Skeletal muscle cell (primary cell): ENCODE measurements at regions not wholly inside any gene's neighbourhood (a gene's known extent, or its start where the extent isn't known, plus 50 kb on each side); places are given as distances from the start of the nearest gene placed in this dataset.
A peak's percentile ranks its signal among the peaks of the same experiment; 100 is the strongest.
"Not testable (repeated sequence)": the region's sequence is repeated elsewhere in the genome, so short reads cannot be mapped to it uniquely, and the experiment has no call there.

Source experiments
- DNase-seq: peaks from one replicate; pipeline ENCODE4 v3.0.0-alpha.2; 2010; ENCODE audit warnings: low read depth
- H3K4me3 ChIP-seq: 2 replicates; pipeline ENCODE4 v1.5.1; 2011; ENCODE audit warnings: low read depth, mild to moderate bottlenecking, control low read depth, low read length, moderate library complexity

DNA sequence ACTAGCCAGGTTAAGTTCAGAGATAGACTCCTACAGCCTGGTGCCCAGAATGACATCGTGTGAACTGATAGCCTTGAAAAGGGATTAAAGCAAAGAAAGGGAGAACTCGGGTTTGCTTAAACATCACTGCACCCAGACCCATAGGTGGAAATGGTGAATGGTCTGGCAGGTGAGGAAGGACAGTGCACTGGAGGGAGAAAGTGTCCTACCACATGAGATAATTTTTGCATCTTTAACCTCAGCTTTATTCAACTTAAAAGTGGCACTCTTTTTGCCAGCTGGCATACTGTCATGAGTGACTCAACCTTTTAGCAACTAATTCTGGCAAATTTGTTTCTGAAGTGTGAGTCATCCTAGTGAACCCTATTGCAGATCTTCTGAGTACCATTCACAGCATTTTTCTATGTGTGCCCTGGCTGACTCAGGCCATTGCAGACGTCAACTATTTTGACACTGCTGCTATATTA is 53.0 kb upstream of the DAPP1 start:
- DNase-seq: peak; percentile 80
- H3K4me3 ChIP-seq: no peak overlapping the region

DNA sequence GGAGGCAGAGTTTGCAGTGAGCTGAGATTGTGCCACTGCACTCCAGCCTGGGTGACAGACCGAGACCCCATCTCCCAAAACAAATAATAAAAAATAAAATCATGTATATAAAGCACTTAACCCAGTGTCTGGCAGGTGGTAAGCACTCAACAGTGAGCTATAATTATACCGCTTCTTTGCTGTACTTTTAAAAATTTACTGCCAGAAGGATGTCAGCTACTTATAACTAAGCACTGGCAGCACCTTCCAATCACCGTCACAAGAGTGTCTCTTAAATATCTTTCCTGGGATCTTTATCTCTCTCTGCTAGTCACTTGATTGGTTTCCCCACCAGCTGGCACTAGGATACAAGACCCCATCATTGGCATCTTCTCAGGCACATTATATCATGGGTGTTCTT is 53.9 kb upstream of the DAPP1 start:
- no peak overlapping the region for H3K4me3 ChIP-seq
- no peak for DNase-seq

GRCh38 chr4:99759988-99760387 is 56.6 kb upstream of the DAPP1 start:
- H3K4me3 ChIP-seq: no peak overlapping the region
- no peak for DNase-seq

- no peak for DNase-seq
- H3K4me3 ChIP-seq: no peak overlapping the region
Observed at GRCh38 chr4:99759346-99759984, 57.2 kb upstream of the DAPP1 start.

GRCh38 chr4:99755223-99755944 is 61.2 kb upstream of the DAPP1 start:
- no peak for DNase-seq

GRCh38 chr4:99754756-99755155 is 61.9 kb upstream of the DAPP1 start:
- DNase-seq: no peak
- H3K4me3 ChIP-seq: no peak overlapping the region

More at GRCh38 chr4:99755223-99755944, 61.2 kb upstream of the DAPP1 start:
- H3K4me3 ChIP-seq: no peak overlapping the region

DNA sequence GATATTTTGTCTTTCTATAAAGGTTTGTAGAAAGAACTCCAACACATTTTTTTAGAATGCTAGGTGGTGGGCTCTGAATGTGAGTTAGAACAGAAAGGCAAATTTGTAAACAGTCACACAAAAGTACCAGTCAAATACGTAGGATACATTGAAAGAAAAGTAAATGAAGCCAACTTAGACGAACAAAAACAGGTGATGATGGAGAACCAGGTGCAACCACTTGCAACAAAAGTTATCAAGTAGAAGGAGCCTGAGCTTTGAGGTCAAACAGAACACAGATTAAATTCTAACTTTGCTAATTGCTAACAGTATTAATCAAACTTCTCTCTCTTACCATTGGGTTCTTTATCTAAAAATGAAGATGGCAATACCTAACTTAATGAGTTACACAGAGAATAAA is 62.7 kb upstream of the DAPP1 start:
- no peak for DNase-seq
- no peak overlapping the region for H3K4me3 ChIP-seq

GRCh38 chr4:99749445-99750391 is 66.9 kb upstream of the DAPP1 start:
- no peak overlapping the region for H3K4me3 ChIP-seq
- DNase-seq: no peak

DNA sequence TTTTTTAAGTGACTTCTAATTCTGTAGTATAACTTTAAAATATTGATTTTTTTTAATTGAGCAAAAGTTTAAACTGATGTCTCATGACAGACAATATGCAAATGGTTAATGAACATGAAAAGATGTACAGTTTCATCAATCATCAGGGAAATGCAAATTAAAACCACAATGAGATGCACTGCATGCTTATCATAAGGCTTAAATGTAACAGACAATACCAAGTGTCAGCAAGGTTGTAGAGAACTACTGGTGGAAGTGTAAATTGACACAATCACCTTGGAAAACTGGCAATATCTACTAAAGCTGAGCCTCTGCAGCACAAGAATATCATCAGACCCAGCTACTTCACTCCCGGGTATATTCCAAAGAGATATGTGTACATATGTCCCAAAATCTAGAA is 70.2 kb upstream of the DAPP1 start:
- DNase-seq: no peak
- H3K4me3 ChIP-seq: no peak overlapping the region

- DNase-seq: no peak
- no peak overlapping the region for H3K4me3 ChIP-seq
Observed at GRCh38 chr4:99736846-99737245, 79.2 kb upstream of the C4orf54 start.

GRCh38 chr4:99735822-99736221 is 78.2 kb upstream of the C4orf54 start:
- no peak for DNase-seq
- H3K4me3 ChIP-seq: no peak overlapping the region

GRCh38 chr4:99734583-99735322 is 77.1 kb upstream of the C4orf54 start:
- no peak for DNase-seq
- no peak overlapping the region for H3K4me3 ChIP-seq

DNA sequence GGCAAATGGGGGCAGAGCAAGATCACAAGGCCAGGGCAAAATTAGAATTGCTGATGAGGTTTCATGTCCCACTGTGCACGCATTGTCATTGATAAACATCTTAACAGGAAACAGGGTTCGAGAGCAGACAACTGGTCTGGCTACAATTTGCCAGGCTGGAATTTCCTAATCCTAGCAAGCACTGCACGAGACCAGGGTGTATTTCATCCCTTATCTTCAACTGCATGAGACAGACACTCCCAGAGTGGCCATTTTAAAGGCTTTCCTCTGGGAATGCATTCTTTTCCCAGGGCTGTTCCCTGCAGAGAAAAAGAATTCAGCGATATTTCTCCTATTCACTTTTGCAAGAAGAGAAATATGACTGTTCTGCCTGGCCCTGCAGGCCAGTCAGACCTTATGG is 75.8 kb upstream of the C4orf54 start:
- DNase-seq, H3K4me3 ChIP-seq: not testable (repeated sequence)

- no peak overlapping the region for H3K4me3 ChIP-seq
- no peak for DNase-seq
Observed at GRCh38 chr4:99729186-99729585, 71.6 kb upstream of the C4orf54 start.

DNA sequence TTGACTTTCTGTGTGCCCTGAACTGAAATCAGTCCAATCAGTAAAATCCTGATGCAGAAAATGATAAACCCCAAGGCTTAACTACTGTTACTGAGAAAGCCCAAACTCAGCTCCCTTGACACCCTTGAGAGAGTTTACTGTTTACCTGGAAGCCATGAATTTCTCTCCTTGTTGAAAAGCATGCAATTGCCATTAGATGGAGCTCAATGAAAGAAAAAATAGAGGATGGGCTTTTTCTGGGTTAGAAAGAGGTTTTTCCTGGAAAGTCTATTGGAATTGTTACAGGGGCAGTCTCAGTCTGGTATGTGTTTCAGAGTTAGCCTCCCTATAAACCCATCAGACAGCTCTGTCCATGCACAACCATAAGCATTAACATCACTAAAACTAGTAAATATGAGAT is 66.4 kb upstream of the C4orf54 start:
- no peak for DNase-seq
- no peak overlapping the region for H3K4me3 ChIP-seq

- no peak overlapping the region for H3K4me3 ChIP-seq
- peak; percentile 41 for DNase-seq
Observed at GRCh38 chr4:99723612-99724011, 66.0 kb upstream of the C4orf54 start.

DNA sequence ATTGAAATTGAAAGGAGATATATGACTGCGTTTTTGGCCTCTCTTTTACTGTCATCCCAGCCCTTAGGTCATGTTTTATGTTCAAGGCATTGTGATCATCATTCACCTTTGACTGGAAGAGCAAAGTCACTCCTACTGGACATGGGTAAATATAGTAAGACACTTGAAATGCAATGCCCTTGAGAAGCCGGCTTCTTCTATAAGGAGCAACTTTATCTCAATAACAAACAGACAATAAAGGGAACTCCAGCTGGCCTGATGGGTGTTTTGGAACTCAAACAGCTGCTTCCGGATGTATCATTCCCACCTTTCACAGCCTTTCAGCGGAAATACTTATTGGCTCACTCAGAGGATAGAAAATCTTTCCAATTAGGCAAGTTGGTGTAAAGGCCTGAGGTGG is 65.1 kb upstream of the C4orf54 start:
- no peak overlapping the region for H3K4me3 ChIP-seq
- DNase-seq: no peak

DNA sequence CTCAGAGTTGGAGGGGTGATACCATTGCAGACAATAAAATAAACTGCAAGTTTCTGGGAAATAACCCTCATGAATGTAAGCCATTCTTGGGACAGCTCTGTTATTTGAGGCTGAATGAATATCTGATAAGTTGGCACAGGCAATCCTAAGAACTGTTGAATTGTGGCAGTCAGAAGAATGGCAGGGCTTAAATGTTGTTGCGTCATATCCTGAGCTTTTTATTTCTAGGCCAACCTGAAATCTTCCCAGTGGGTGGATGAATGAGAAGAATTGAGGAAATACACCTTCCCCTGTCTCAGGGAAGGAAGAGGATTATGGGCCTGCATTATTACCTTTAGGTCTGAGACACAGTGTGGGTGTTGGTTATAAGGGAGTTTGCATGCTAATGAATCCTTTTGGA is 64.4 kb upstream of the C4orf54 start:
- no peak for DNase-seq

GRCh38 chr4:99720206-99720605 is 62.6 kb upstream of the C4orf54 start:
- no peak overlapping the region for H3K4me3 ChIP-seq
- no peak for DNase-seq

More for the DNA sequence above, 64.4 kb upstream of the C4orf54 start:
- no peak overlapping the region for H3K4me3 ChIP-seq
